HG02763 (cell line): ENCODE measurements at regions not wholly inside any gene's neighbourhood (a gene's known extent, or its start where the extent isn't known, plus 50 kb on each side); places are given as distances from the start of the nearest gene placed in this dataset.

Experiments used
- ATAC-seq: cut with Tn5 transposase; IDR thresholded peaks from one replicate; pipeline ENCODE4 v1.9.1; 2021; ENCODE audit warnings: mild to moderate bottlenecking, moderate library complexity; ENCODE audit not compliant: unreplicated experiment

DNA sequence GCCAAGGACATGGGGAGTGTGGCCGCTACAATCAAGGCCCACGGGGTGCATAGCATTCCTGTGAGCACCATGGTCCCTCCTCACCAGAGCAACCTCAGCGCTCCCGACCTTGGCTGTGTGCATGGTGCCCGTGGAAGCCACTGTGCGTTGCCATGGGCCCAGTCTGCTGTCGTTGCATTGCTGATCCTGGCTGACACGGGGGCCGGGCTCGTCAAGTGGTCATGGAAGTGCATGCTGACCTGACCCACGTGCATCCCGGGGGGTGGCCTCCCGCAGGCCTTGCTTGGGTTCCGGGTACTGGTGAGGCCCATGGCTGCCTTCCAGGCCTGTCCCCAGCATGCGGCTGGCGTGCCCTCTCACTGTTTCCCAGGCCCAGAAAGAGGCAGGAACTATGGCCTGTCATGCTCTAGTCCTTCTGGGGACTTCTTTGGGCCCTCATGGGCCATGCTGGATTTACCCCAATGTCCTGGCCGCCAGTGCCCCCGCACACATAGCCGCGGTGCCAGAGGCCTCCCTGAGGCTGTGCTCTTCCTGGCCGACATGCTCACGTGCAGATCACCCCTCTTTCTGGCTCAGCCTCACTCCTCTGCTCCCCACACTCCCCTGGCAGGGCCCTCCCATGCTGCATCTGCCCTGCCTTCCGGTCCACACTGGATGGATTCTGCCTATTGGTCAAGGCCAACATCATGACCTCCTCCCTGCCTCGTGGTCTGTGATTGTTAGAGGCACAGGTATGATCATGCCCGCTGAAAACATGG, 1258.0 kb downstream of the BRD1 start:
- ATAC-seq: no peak

DNA sequence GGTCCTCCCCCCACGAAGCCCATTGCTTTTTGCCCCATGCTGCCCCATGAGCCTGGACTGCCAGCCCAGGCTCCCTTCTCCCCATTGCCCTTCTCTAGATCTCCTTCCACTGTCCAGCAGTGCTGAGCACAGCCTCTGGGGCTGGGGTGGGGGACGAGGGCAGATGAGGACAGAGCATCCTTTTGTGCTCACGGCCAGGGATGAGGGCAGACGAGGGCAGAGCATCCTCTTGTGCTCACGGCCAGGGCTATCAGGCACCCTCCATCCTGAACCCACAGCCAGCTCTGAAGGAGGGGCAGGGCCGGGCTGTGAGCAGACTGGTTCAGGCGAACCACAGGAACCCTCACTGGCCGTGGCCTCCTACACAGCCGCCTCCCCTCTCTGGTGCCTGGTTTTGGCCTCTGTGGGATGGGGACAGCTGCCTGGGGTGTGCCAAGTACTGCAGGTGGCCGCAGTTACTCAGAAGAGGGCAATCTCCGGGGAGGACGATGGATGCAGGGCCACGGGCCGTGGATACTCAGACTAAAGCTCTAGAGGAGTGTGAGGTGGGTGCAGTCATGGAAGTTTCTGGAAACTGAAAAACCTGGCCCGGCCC, 1258.8 kb downstream of the BRD1 start:
- no peak for ATAC-seq

DNA sequence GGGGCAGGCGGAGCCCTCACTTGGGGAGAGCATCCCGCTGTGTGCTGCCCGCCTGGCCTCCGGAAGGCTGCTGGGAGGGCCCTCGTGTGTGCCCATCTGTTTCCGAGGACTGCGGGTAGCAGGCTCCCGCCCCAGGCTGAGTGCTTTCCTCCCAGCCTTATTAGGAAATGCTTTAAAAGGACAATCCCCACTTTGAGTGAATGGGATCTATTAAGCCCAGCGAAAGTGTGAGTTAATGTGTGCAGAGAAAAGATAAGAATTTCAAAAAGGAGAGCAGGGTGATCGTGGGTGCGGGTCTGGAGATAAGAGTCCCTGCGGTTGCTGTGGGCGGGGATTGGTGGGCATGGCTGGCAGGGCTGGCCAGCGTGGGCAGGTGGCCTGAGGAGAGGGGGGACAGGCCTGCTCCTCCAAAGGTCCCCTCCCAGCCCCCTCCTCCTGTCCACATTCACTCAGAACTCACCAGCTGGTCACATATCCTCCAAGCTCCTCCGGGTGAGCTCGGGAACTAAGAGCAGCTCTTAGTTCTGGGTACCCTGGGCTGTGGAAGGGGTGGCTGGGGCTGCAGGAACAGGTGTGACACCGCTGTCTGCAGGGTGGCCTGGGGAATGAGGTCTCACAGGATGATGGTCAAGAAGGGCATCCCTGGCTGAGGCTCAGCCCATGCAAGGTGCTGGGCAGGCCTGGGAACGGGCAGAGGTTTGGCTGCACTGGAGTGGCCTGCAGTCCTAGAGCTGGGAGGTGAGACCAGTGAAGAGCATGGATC, 1260.3 kb downstream of the BRD1 start:
- ATAC-seq: no peak

DNA sequence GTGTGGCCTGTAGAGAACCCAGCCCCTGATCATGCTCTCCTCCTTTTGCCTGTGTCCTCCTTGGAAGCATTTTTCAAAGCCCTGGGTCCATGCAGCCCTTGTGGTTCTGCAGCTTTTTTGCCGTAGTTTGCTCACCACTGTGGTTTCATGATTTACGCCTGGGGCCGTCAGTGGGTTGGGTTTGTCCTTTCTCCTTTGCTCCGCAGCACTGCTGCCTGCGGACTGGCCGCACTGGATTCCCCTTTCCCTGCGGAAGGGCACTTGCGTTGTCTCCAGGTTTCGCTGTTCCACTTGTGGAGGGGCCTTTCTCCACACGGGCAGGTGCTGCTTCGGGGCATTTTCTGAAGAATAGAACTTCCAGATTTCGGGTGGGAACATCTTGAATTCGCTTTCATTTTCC, 1260.9 kb downstream of the BRD1 start:
- ATAC-seq: no peak

DNA sequence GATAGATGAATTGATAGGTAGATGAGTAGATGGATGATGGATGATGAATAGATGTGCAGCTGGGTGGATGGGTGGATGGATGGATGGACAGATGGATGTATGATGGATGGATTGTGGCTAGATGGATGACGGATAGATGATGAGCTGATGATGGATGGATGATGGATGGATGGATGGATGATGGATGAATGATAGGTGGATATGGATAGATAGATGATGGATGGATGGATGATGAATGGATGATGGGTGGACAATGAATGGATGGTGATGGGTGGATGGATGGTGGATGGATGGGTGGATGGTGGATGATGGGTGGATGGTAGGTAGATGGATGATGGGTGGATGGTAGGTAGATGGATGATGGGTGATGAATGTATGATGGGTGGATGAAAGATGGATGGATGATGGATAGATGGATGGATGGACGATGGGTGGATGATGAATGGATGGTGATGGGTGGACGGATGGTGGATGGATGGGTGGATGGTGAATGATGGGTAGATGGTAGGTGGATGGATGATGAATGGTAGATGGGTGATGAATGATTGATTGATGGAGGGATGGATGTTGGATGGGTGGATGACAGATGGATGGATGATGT, 1261.7 kb downstream of the BRD1 start:
- no peak for ATAC-seq

DNA sequence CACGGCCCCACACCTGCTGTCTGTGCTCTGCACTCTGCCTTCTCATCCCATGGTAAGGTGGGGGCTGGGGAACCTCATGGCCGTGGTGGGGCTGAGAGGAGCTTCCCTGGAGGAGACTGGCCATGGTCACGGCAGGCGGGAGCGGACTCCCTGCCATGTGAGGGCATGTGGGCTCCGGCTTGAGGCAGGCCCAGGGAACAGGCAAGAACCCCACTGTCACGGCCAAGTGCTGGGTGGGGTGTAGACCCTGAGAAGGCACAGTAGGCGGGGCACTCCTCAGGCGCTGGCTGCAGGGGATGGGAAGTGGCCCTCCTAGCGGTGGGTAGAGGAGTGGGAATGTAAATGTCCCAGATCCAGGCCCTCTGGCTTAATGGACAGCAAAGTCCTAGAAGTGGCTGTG, 1262.7 kb downstream of the BRD1 start:
- ATAC-seq: no peak

DNA sequence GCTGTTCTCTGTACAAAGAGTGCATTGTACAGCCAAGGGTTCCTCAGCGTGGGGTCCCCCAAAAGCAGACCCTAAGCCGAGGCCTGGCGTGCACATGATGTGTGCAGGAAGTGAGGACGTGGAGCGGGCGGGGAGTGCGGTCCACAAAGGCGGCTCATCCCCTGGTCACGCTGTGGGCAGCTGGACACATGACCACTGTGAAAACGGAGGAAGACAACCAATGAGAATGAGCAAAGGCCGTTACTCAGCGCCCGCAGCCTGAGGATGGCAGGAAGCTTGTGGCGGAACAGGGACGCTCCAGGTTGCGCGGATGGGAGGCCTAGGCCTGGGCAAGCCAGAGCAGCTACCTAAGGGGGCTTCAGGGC, 1263.7 kb downstream of the BRD1 start:
- ATAC-seq: no peak

DNA sequence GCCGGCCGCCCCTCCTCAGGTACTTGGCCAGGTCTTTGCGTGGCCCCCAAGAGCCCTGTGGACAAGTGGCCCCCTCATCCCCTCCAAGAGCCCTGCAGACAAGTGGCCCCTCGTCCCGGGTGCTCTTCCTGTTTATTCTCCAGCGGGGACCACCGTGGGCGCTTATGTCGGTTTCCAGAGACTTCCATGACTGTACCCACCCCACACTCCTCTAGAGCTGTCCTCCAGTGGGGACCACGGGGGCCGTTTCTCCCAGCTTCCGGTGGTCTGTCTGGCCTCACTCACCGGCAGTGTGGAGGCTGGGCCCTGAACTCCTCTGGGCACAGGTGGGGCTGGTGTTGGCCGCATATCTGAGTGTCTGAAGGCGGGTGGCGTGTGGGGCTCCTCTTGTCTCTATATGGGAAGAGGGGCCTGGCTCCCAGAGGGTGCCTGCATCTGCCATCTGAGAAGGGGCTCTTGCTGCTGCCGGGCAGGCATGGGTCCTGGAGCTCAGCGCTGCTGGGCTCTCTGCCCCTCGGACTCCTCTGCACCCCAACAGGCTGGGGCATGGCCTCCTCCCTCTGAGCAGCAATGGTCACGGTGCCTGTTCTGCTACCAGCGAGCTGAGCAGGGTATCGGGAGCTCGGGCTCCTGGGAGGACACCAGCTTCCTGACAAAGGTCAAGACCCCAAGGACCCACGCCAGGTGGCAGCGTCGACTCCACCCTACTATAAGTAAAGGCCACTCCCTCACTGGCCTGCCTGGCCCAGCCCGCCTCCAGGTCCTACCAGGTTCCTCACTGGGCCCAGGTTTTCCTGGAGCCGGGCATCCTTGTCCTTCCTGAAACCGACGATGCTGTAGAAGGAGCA, 1264.3 kb downstream of the BRD1 start:
- ATAC-seq: no peak

DNA sequence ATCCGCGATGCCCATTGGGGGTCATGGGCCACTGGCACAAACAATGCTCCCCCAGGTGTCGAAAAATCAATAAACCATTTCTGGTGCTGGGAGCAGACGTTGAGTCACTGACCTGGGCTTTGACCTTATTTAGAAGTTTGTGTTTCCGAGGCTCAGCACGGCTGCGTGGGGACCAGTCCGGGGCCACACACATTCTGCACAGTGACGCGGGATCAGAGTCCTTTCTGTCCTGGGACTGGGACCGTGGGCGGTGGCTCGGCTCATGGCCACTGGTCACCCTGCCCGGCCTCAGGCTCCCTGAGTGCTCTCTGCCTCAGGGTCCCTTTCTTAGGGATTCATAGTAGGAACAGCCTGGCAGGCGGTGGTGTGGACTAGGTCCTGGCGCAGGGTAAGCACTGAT, 1266.0 kb downstream of the BRD1 start:
- ATAC-seq: no peak

DNA sequence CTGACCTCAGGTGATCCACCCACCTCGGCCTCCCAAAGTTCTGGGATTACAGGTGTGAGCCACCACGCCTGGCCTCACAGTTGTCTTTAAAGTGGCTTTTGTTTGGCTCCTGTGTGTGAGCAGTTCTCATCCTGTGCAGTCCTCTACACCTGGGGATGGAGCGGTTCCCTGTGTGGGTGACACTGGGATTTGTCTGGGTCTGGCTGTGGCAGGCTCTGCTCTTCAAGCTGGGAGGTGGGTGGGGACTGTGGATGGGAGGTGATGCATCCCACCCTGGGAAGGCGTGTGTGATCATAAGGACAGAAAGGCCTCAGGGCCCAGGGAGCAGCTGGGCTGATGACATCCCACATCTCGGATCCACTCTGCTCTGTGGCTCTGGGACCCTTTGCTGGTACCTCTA, 1266.8 kb downstream of the BRD1 start:
- ATAC-seq: no peak

DNA sequence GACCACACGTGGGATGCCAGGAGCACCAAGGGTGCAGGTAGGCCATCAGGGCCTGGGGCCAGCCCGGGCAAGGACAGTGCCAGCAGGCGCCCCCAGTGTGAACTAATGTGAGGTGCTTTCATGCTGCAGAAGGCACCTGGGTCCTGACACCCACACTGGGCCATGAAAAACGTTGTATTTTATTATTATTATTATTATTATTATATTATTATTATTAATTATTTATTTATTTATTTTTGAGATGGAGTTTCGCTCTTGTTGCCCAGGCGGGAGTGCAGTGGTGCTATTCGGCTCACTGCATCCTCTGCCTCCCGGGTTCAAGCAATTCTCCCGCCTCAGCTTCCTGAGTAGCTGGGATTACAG, 1267.3 kb downstream of the BRD1 start:
- no peak for ATAC-seq

DNA sequence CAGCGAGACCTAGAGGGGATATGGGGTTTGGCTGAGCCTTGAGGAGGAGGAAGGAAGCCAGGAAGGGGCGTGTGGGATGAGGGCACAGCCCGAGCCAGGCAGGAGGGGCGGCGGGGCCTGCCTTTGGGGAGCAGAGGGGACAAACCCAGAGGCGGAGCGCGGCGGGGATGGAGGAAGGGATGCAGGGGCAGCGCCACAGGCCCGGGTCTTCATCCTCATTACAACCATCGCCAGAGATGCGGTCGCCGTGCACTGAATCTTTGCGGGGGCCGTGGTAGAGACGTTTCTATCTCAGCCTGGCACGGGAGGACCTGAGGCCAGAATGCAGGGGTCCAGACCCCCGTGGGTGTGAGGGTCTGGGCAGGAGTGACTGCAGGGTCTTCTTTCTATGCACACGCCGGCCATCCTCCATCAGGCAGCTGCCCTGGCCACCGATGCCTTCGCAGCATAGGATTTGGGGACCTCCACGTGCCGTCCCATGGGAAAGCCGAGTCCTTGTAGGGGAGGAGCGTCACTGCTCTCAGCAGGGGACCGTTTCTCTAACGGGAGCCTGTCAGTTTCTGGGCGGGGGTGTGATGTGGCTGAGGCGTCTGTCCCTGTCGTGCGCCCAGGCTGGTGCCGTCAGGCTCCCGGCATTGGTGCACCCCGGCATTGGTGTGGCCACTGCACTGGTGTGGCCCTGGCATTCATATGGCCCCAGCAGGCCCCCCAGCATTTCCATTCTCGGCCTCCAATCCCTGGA, 1267.9 kb downstream of the BRD1 start:
- ATAC-seq: no peak

DNA sequence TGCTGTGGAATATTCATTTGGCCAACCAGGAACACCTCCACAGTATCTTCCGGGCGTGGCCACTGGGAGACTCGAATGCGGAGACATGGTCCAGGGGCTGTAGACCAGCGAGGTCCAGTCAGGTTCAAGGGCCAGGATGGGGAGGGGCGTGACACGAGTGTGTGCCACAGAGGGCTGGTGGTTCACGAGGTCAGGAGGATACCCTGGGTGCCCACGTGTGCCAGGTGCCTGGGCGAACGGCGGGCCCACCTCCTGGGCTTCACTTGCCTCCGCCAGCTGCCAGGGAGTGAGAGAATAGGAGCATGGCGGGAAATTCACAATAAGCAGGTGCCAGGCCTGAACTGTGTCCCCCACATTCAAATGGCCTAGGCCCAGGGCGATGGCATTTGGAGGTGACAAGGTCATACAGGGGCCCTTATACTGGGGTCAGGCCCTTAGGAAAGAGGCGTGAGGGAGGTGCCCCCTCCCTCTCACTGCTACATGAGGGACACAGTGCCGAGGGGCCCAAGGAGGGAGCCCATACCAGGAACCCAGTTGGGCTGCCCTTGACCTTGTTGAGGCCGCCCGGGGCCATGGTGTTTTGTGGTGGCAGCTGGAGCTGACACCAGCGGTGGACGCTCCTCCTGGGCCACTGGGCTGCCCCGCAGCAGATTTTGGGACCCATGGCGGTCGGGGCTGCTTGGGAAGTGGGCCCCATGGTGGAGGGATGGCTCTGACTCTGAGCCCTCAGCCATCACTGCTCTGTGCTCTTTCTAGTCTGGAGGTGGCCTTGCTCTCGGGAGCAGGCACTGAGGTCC, 1268.9 kb downstream of the BRD1 start:
- no peak for ATAC-seq

DNA sequence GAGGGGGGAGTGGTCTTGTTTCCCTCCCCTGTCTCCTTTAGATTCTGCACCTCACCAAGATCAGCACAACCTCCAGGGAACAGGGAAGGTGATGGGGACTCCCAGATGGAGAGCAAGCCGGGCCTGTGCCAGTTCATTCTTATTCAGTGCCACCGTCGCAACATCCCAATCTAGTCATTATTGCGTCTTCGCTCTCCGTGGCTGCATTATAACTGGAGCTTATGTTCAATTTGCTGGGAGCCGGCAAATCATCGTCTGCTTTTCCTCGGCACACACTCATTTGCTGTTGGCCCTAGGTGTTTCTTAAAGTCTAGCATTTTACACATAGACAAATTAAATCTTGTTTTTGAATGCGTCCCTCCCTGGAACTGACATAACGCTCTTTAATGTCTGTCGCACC, 1269.7 kb downstream of the BRD1 start:
- no peak for ATAC-seq

DNA sequence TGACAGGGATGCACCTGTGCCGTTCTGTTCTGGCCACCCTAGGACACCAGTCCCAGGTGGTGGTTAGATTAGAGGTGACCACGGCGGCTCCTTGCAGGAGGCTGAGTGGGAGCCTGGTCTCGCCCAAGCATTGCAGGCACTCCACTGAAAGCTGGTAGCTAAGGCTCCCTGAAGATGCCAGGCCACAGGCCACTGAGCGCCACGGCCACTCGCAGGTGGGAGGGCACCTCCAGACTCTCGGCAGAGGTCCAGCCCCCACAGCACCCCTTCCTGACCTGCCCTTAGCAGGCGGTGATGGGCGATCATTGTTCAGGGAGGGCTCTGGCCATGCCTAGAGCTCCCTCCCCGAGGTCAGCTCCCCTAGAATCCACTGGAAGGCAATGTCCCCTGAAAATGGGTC, 1270.2 kb downstream of the BRD1 start:
- no peak for ATAC-seq

DNA sequence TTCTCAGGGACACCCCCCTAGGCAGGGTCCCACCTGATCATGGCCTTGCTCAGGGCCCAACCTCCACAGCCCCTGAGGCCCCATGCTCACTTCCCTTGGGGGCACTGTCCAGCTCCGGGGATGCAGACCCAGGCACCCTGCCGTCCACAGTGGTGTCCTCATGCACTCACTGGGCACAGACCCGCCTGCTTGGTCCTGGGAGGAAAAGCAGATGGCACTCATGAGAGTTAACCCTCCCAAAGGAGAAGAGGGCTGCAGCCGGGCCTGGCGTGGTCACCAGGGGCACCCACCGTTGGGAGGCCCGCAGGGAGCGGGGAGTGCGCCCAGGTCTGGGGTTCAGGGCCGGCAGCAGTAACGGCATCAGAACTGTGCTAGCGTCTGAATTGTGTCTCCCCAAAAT, 1270.9 kb downstream of the BRD1 start:
- ATAC-seq: no peak

DNA sequence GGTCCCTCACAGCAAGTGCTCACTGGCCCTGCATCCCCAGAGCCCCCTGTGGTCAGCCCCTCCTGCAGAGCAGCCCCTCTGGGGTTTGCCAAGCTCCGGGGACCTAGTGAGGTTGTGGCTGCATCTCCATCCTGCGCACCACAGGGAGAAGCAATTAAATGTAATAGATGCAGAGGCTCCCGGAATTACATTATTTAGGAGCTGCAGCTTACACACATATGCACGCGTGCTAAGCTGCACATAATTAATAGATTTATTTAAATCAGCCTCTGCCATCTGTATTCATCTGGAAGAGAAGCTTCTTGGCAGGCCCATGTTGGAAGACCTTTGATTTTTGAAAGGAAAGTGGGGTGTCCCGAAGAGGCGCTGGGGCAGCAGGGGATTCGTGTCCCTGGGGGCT, 1271.5 kb downstream of the BRD1 start:
- ATAC-seq: no peak

DNA sequence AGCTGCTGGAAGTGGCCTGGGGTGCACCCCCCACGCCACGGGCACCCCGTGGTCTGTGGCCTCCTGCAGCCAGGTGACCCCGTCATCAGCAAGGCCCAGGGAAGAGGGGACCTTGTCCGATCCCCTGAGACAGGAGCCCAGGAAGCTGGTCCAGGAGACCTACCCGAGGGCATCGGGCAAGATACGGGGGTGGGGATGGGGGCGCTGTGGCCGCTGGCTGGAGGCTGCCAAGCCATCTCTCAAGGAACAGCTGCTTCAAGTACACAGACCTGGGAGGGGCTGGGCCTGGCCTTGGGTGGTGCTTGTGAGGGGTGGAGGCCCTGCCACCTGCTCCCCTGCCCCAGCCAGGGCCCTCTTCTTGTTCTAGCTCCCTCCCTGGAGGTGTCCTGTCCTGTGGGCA, 1272.1 kb downstream of the BRD1 start:
- ATAC-seq: no peak

DNA sequence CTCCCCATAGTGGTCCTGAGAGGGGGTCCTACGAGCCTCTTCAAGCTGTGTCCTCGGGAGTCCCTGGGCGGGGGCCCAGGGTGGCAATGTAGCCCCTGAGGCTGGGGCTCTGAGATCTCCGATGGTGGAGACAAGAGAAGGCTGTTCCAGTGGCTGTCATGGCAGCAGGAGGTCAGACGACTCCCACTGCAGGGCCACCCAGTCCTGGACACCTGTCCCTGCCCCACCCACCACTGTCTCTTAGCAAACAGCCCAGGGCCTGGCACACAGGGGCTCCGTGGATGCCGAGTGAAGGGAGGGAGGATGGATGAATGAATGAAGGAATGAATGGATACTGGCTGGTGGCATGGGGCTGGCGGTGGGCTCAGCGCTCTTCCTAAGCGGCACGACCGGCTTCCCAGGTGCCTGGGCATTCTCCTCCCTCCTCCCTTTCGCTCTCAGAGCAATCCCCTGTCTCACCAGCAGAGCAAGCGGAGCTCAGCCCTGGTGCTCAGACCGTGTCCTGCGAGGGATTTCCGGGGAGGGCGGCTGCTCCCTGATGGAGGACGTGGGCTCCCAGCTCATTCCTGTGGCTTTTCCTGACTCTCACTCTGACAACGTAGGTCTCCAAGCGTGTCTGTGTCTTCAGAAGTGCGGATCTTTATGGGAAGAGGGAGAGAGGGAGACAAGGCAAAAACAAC, 1272.6 kb downstream of the BRD1 start:
- ATAC-seq: no peak
